Activated CD4-positive, alpha-beta T cell treated with anti-CD3 and anti-CD28 coated beads, Interleukin-2, Interleukin-4, amounts not matched to agents 100 ng/mL and 50 ng/mL, durations not matched to agents 16 hours and 8 hours (primary cell): ENCODE measurements at regions not wholly inside any gene's neighbourhood (a gene's known extent, or its start where the extent isn't known, plus 50 kb on each side); places are given as distances from the start of the nearest gene placed in this dataset.
"Not testable (repeated sequence)": the region's sequence is repeated elsewhere in the genome, so short reads cannot be mapped to it uniquely, and the experiment has no call there.

Source experiments
- DNase-seq: peaks from one replicate; pipeline ENCODE4 v3.0.0-alpha.2; 2020; ENCODE audit warnings: low spot score

DNA sequence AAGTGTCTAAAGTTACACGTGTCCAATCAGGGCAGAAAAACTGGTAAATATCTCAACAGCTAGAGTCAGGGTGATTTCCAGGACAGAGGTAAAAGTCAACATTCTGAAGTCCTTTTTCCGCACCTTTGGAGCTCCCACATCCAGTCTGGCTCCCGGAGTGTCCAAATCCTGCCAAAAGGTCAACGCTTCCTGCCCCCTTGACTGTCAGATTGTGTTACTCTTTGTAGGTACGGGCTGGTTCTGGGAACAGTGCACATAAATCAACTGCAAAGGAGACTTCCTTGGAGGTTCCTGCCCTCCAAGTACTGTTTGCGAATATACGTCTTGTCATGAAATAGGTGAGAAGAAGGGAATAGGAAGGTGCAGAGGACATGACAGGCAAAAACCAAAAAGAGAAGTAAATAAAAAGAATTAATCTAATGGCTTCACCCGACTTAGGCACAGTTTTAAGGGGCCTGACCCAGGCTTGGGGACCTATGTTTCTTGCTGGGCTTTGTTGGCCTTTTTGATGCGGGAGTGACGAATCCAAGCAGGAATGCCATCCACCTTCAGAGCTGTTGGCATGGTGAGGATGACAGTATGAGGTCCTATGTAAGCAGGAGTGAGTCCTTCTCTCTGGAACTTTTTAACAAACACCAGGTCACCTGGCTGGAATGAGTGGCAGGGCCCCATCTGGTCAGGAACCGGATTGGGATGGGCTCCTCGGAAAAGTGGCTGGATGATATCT is 155.4 kb downstream of the TRIM27 start:
- DNase-seq, result no peak

DNA sequence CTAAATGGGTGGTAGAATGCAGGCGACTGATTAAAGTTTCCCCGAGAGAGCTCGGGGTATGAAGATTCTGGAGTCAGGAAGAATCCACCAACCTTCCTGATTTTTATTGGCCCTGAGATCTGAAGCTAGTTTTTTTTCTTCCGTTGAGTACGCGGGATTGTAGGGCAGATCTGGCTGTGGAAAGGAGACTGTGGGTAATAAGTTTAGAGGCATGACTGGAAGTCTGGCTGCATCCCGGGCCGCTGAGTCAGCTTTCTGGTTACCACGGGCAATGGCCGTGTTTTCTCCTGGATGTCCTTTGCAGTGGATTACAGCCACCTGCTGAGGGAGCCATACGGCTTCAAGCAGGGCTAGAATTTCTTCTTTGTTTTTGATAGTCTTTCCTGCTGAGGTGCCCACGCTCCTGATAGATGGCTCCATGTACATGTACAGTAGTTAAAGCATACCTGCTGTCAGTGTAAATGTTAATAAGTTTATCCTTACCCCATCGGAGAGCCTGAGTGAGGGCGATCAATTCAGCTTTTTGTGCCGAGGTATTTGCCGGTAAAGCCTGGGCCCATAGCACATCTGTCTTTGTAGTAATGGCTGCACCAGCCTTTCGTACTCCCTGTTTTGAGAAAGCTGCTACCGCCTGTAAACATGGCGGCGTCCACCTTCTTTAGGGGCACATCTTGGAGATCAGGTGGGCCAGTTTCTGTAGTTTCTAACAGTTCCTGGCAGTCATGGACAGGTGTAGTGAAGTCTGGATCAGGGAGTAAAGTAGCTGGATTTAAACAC is 154.0 kb downstream of the TRIM27 start:
- no peak for DNase-seq

DNA sequence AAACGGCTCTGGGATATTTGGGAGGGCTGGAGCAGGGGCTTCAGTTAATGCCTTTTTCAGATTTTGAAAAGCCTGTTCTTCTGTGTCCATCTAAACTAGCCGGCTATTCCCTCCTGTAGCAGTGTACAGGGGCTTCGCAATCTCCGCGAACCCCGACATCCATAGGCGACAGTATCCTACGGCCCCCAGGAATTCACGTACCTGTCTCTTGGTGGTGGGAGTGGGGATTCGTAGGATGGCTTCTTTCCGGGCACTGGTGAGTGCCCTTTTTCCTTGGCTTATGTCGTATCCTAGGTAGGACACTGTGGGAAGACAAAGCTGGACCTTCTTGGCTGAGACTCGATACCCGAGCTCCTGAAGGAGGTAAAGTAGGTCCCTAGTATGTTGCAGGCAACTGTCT is 153.1 kb downstream of the TRIM27 start:
- no peak for DNase-seq

DNA sequence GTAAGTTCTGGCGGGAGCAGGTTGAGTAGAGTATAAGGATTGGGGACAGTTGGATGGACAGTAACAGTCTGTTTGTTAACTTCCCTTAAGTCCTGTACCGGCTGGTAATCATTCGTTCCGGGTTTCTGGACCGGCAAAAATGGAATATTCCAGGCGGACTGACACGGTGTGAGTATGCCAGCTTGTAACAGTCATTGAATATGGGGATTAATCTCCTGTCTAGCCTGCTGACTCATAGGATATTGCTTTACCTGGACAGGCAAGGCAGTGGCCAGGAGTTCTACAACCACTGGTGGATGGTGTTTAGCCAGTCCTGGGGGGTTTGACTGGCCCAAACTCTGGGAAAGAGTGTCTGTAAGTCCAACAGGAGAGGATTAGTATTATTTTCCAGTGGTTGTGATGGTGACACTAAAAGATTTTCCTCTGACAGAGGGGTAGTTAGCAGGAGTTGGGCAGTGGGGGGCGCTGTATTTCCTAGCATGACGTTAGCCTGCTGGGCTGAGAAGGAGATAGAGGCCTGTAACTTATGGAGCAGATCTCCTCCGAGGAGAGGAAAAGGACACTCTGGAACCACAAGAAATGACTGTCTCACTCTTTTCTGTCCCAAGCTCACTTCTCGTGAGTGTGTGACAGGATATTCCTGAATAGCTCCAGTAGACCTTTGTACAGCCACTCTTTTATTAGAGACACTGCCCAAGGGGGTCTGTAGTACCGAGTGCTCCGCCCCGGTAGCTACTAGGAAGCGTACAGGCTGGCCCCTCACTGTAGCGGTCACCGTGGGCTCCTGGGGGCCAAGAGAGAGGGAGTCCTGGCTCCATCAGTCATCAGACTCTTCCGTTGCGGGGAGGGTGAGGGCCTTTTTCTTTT is 152.2 kb downstream of the TRIM27 start:
- no peak for DNase-seq

DNA sequence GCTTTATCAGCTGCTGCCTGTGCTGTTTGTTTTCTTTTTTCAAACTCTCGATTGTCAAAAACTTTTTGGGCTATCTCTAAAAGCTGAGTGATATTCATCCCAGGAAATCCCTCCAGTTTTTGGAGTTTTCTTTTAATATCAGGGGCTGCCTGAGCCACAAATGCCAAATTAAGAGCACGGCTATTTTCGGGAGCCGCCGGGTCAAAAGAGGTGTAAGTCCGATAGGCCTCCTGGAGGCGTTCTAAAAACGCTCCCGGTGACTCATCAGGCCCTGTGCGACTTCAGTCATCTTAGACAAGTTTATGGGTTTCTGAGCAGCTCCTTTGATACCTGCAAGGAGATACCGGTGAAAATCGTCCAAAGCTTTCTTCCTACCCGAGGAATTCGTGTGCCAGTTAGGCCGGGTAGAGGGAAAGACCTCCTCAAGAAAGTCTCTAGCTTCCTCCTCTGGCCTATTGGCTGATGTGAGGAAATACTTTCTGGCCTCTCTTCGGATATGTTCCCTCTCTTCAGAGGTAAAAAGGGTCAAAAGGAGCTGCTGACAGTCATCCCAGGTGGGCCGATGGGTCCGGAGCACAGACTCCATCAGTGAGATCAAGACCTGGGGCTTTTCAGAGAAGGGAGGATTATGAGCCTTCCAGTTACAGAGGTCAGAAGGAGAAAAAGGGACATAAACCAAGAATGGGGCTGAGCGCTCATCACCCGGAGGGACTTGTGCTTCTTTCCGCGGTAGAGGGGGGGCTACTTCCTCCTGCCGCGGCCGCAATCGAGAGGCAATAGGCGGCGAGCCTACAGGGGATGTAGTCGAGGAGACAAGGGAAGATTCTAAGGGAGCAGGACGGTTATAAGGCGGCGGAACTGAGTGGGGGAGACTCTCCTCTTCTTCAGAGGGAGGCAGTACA is 151.1 kb downstream of the TRIM27 start:
- no peak for DNase-seq

DNA sequence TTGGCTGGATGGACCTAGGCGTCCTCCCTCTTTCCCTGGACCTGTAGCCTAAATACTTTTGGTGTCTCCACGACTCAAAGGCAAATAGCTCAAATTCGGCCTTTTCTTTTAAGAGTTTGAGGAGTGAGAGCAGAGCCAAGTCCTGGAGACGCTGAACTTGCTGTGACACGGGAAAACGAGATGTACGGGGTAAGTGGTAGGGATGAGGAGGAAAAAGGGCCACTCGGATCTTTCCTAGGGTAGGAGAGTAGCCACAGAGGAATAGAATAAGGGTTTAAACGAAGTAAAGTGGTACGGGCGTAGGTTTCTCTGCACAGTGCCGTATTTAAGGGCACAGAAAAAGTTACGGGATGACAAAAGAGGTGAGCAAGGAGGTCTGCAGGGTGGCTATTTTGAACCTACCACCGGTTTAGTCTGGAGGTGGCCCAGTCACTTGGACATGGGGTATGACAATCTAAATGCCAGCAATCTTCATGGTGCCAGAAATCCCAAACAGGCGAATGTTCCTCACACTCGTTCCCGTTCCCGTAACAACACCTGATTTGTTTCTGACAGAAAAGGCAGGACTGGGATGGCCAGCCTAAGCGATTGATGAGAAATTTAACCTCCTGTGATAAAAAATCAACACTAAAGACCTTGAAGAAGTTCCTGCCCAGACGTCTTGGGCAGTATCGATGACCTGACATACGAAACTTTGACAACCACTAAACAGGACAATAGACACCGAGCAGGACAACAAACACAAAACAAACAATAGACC is 149.3 kb downstream of the TRIM27 start:
- DNase-seq, result no peak

DNA sequence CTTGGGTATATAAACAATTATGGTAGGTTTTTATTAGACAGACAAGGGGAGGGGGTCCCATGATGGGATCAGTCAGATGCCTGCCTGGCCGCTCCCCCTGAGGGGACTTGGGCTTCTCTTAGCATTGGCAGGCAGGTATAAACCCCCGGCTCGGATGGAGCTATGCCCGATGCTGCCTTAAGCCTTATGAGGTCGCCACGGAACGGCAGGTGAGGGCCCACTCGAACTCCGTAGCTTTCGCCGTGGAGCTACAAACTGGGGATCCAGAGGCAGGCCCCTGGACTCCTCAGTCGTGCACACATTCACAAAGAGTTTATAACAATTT is 148.8 kb downstream of the TRIM27 start:
- DNase-seq, result no peak

DNA sequence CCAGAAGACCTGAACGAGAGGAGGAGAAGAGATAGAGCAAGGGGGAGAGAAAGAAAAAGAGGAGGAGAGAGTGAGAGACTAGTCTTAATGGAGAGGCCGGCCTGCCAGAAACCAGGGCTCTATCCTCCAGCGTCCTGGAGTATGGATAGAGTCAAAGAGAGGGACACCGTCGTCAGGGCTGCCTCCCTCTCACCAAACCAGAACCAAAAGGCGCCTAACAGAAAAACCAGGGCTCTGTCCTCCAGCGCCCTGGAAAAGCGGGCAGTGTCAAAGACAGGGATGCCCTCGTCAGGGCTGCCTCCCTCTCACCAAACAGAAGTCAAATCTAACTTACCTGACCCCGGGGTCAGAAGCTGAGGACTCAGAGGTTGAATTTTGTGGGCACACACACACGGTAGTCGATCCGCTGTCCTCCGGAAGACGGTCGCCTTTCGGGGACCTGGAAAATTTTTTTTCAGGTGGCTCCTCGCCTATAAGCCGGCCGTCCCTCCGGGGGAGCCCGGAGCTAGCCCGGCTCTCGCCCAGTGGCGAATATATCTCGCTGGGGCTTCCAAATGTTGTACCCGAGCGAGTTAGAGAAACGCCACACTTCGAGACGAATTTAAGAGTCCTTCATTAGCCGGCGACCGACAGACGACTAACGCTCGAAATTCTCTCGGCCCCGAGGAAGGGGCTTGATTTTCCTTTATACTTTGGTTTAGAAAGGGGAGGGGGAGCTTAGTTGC is 148.2 kb downstream of the TRIM27 start:
- no peak for DNase-seq

DNA sequence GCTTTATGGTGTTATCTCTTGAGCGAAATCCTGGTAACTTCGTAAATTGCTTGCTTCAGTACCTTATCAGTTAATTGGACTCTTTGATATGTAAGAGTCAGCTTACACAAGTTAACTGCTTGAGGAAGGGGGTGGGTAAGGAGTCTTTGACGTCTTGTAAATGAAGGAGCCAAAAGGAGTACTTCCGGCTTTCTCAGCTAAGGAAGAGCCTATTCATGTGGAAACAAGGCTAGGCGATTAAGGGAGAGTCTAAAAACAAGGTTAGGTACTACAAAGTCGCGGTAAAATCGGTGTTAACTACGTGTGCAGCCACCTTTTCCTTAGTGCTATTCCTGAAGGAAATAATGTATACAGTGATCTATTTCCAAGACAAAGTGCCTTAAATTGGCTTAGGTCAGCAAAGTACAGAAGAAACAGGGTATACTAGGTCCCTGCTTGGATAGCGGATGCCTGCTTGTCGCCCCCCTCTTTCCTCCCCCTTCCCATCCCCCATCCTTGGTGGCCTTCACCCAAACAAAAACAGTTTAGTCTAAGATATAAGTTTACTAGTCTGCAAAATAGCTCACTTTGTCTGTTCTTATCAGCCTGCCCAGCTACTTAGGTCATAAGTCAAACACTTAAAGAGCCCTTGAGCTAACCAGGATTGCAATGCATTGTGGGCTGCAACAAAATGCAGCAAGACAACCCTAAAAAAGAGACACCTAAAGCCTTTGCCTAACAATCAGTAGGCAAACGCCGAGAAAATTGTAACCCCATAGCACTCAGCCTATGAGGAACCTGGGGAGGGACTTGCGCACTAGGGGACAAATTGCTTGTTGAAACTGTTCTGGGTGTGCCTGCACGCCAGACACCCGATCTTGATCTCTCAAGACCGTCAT is 147.3 kb downstream of the TRIM27 start:
- DNase-seq, result no peak

DNA sequence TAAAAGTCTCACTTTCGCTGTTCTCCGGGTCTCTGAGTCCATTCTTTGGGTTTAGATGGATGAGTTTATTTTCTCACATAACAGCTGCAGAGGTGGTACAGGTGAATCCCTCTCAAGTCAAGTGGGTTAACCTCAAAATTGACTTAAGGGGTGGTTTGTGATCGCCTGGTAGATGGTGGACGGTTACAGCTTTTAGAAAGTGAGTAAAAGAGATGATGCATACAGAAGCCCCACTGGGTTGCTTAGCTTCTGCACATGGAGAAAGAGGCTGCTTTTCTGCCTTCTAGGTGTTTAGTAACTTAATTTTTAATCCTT is 146.7 kb downstream of the TRIM27 start:
- no peak for DNase-seq

DNA sequence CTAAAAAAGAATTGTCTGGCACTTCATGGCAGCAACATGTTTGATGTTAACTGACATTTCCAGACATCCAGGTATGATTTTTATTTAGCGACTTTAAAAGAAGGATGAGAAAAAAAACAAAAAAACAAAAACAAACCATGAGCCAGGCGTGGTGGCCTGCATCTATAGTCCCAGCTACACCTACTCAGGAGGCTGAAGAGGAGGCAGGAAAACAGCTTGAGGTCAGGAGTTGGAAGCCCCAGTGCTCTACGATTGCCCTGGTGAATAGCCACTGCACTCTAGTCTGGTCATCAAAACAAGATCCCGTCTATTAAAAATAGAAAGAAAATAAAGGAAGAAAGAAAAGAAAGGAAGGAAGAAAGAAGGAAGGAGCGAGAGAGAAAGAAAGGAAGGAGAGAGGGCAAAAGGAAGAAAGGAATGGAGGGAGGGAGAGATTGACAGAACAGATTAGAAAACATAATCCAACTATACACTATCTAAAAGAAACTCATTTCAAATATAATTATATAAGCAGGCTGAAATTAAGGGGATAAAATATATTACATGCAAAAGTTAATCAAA is 141.6 kb downstream of the TRIM27 start:
- no peak for DNase-seq

DNA sequence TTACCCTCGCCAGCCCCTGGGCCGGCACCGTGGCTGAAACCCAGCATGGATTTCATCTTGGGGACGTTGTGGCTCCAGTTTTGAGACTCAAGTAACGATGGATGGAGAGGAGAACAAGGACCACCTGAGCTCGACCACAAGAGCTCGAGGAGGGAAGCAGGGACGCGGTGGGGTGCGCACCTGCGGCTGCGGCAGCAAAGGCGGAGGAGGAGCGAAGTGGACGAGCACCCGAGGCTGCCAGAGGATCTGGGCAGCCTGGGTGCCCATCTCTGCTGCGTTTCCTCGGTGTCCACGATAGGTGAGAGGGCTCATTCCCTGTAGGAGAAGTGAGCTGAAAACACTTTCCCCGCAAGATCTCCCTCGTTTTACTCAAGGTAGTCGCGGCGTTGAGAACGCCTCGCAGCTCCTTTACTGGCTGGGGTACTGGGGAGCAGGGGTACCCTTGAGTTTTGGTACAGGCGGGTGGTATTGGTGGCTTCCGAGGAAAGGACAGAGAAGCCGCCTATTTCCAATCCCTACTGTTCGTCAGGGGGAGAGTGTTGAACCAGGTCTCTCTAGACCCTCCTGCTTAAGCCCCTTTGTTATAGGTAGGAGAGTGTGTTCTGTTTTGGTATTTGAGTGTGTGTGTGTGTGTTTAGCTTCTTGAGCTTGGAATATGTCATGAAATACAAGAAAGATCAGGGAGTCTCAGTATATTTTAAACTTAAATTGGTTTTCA is 137.7 kb downstream of the TRIM27 start:
- DNase-seq, result no peak

DNA sequence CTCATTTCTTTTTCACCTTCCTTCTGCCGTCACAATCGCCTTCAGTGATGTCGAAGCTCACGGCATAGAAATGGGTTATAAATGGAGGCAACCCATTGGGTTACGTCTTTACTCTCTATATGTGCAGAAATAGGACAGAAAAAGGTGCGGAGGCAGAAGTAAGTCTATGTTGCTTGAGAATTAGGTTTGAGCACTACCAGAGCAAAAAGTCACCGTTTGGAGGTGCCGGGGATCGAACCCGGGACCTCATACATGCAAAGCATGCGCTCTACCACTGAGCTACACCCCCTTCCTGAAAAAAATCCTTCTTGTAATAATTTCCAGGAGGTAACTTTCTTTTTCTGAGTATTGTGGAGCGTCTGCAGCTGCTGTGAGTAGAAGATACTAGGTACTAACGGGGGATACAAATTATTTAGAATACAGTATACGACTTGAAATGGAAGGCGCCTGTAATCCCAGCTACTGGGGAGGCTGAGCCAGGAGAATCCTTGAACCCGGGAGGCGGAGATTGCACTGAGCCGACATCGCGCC is 134.2 kb downstream of the TRIM27 start:
- DNase-seq, result peak; percentile 81

DNA sequence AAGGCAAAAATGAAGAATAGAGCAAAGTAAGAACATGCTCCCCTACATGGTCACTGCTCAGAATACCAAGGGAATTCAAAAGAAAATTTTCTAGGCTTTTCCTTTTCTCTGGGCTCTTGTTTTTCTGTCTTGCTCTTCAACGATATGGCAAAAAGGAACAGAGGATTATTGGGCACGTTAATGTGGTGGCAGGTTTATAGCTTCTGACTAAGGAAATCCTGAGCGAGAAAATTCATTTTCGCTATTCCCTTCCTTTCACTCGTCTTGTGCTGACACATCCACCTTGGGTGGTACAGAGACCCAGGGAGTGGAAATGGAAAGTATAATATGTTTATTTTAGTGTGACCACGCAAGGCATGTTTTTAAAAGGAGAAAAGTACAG is 132.8 kb downstream of the TRIM27 start:
- no peak for DNase-seq

DNA sequence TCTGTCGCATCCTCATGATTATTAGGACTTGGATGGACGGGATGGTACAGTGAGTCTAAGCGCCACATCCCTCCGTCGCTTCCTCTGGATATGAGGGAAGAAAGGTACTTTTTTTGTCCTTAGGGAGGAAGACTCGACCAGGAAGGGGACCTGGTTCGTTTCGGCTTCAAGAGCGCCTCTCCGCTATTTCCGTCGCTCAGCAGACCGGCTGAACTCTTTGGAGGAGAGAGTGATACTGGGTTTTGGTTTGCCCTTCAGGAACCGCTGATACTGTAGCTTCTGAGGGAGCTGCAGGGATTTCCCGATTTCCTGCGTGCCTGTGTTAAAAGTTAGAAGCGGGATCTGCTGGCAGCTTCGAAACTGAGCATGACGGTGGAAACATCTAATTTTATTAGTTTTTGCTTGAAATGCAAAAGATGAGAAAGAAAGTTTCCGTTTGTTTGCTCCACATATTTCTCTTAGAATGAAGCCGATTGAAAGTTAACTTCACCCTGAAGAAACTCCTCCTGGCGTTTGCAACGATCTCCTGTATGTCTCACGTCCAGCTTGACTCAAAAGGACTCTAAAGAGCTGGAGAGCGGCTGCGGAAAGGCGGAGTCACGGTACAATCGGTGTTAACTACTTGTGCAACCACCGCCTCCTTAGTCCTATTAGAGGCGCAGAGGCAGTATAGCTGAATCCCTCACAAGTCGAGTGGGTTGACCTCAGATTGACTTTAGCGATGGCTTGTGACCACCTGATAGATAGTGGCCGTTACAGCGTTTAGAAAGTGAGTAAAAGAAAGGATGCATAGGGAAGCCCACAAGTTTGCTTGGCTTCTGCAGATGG is 129.4 kb downstream of the TRIM27 start:
- DNase-seq, result peak; percentile 36

DNA sequence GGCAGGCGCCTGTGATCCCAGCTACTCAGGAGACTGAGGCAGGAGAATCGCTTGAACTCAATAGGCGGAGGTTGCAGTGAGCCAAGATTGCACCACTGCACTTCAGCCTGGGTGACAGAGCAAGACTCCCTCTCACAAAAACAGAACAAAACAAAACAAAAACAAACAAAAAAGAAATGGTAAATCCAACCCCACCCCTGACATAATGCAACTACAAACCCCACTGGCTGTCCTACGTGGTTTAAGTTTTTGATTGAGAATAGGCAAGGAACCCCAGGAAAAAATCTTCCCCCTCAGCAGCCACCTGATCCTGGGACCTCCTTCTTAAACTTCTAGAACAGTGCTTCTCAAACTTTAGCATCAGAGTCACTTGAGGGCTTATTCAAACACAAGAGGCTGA is 123.1 kb downstream of the TRIM27 start:
- not testable (repeated sequence) for DNase-seq
